GM21390 (cell line): ENCODE measurements at regions not wholly inside any gene's neighbourhood (a gene's known extent, or its start where the extent isn't known, plus 50 kb on each side); places are given as distances from the start of the nearest gene placed in this dataset.
A peak's percentile ranks its signal among the peaks of the same experiment; 100 is the strongest.

ENCODE experiments used
- ATAC-seq: cut with Tn5 transposase; IDR thresholded peaks from one replicate; pipeline ENCODE4 v1.9.1; 2021; ENCODE audit not compliant: unreplicated experiment

DNA sequence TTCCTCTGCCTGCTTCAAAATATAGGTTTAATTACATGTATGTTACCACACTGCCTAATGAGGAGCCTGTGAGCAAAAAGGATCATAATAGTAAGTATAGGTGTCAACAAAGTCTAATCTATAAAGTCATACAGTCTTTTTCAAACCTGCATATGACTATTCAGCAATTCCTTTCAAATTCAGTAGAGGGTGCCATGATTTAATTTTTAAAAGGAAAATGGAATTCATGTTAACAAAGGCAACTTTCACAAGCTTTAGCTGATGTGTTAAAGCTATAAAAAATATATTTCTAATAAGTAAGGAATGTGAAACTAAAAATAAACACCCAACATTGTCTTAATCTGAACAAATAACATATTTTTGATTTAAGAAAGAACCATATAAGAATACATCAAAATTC lies 52.1 kb downstream of the MPP7 start:
- ATAC-seq: no peak

DNA sequence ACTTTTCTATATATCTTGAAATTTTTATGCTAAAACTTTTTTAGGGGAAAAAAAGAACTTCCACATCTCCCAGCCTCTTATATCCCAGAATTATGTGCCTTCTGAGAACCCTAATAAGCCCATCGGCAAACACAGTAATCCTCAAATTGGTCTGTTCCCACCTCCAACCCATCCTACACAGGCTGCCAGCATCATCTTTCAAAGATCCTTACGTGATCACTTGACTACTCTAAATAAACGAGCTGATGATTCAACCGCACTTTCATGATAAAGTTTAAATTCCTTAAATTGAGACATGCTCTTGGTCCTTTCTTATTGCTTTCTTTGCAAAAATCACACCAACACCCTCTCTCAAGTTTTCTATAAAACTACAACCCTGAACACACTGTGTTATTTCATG lies 52.5 kb downstream of the MPP7 start:
- ATAC-seq: no peak

DNA sequence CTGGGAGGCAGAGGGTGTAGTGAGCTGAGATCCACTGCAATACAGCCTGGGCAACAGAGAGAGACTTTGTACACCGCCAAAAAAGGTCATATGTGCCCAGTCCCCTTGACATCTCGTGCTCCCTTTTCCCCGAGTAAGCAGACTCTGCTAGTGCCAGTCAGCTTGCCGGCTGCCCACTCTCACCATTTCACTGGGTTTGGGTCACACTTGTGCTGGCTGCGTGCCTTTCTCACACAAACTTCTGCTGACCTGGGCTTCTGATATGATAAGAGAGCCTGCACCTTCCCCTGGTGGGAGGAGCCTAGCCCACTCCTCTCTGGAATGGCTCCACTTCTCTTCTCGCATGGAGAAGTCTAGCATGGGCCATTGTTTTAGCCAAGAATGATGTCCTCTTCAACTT lies 53.4 kb downstream of the MPP7 start:
- ATAC-seq: no peak

DNA sequence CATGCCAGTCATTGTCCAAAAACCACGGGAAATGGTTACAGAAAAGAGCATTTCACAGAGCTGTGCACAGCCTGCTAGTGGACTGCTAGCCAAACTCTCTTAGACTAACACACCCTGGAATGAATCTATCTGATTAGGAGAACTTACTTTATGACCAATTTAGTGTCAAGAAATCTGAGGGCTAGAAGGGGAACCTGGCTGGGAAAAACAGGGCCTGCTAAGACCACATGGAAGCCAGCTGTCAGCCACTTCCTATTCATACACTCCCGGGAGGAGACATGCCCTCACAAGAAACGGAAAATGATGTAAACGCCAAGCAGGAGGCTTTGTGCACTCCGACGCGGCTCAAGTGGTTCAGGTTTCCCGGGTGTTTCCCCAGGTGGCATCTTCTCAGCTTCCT lies 54.8 kb downstream of the MPP7 start:
- ATAC-seq: no peak

DNA sequence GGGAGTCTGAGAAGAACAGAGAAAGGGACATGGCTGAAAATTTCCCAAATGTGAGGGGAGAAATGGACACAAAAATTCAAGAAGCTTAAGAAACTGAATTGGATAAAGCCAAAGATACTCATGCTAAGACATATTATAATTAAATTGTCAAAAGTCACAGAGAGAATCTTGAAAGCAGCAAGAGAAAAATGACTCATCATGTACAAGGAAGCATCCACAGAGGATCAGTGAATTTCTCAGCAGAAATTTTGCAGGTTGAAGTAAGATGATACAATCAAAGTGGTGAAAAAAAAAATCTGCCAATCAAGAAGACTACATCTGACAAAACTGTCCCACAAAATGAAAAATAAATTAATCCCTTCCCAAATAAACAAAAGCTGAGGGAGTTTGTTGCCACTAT lies 56.8 kb downstream of the MPP7 start:
- ATAC-seq: no peak

DNA sequence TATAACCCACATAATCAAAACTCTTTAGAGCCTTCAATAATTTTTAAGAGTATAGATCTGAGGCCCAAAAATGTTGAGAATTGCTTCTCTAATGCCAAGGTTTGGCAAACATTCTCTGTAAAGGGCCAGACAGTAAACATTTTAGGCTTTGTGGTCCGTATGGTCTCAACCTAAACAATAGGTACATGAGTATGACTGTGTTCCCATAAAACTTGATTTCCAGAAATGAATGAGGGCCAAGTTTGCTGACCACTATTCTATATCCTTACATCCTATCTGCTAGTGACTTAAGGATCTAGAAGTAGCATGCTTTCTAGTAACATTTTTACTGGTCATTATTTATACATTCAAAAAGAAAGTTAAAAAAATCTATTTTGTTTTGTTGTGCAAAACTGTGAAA lies 58.9 kb downstream of the MPP7 start:
- ATAC-seq: no peak

DNA sequence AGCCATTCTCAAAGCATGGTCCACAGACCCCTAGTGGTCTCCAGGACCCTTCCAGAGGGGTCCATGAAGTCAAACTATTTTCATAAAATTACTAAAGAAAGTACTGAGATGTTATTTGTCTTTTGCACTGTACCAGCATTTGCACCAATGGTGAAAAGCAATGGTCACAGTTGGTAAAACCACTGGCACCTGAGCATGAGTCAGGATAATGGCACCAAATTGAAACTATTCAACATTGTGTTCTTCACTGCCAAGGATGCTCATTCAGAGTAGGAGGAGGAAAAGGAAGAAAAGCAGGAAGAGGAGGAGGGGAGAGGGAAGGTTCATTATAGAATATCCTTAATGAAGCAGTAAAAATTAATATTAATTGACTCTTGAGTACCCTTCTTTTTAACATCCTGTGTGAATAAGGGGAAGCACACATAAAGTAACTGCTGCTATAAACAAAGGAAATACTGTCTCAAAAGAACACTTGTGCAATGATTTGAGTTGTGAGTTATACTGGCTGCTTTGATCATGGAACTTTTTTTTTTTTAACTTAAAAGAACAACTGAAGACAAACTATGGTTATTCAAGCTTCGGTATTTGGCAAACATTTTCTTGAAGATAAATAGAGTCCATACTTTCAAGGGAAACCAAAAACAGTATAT lies 60.2 kb downstream of the MPP7 start:
- no peak for ATAC-seq

DNA sequence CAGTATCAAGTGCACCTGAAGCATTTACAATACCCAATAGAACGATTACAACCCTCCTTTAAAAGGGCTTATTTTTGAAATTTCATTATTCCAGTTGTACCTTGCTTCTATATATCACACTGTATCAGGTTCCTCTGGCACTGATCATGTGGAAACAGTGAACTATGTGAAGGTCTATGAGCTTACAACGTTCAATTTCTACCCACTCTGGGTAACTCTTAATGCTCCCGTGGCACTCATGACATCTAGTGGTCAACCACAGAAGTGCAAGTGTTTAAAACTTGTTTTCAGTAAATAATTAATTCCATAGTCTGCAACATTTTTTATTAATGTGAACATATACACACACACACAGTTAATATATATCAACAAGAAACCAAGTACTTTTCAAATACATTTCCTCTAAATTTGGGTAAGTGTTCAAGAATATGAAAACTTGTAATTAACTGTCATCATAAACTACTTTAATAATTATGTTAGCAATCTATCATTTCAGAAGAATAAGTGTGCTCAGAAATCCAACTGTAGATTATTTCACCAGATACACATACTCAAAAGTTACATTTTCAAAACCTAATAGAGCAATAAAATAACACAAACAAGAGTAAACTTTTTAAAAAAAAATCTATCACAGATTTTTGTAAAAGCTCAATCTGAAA lies 61.0 kb downstream of the MPP7 start:
- ATAC-seq: peak; percentile 72

DNA sequence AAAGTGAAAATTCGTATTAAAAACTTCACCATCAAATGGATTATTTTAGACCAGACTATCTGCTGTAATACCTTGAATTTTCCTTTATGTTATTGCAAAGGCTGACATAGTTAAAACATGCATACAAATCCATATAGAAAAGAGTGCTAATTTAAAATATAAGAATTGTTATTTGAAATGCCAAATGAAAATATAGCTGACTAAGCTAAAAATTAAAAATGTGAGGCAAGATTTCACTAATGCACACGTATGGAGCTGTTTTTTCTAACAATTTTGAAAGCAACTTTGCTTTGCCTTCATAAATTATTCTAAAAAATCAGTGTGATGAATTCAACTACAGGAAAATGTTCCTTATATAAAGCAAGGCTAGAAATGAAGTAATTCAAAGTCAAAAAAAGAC lies 62.5 kb downstream of the MPP7 start:
- ATAC-seq: no peak

DNA sequence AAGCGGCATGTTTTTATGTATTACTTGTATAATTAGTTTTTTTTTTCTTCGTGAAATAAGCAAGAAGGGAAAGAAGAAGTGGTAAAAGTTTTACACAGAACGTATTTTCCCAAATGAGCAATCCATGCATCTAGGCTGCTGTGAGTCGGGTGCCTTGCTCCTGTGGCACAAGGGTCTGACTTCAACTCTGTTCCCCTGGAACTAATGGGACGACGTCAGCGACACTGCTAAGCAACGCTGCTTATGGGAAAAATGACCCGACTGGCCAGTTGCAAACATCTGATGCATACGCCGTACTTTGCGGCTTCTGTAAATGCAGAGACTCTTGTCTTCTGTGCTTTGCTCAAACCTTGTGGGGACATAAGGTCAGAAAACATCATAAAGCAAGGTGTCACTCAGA lies 66.3 kb downstream of the MPP7 start:
- no peak for ATAC-seq

DNA sequence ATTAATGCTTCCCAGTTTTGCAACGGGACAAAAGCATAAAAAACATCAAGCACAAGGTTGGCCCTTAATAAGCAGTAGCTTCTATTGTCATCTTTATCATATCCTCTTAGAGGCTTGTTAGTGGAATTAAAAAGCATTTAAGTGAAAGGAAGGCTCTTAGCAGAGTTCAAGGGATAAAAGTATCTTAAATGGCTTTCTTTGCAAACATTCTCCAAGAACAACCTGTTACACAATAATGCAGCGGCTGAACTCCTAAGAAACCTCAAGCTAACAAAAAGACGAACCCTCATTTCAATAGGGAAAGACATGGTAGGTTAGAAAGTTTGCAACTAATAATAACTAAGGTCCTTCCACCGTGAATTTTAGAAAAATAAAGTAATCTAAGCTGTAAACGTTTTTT lies 82.1 kb downstream of the MPP7 start:
- ATAC-seq: no peak

DNA sequence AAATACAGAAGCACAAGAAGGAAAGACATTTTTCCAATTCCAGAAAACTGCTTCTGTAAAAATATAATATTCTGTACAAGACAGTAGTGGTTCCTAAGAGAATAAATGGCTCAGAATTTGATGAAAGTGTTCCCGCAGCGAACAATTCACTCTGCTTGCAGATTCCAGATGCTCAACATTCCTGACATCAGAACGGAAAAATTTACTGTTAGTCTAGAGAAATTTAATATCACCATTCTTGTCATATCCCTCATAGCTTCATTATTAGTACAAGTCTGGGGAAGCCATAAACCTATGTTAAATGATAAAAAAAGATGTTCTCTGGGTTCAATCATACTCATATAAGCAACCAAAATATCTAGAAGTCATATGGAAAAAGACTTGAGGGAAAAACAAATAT lies 83.6 kb downstream of the MPP7 start:
- ATAC-seq: no peak

DNA sequence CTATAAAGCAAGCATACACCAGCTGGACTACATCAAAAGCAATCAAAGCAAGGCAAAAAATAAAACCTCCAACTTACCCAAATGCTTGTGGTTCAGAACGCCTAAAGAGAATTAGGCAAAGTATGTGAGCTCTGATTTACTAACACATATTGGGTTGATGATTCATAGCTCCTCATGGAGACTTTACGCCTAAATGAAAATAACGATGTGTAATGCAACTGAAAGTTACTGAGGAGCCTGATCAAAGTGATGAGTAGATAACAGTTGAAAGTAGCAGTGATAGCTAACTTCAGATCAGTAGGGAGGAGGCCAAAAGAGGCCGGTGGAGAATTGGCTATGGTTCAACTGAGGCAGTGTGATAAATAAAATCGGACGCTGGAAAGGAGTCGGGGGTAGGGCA lies 85.0 kb downstream of the MPP7 start:
- no peak for ATAC-seq

DNA sequence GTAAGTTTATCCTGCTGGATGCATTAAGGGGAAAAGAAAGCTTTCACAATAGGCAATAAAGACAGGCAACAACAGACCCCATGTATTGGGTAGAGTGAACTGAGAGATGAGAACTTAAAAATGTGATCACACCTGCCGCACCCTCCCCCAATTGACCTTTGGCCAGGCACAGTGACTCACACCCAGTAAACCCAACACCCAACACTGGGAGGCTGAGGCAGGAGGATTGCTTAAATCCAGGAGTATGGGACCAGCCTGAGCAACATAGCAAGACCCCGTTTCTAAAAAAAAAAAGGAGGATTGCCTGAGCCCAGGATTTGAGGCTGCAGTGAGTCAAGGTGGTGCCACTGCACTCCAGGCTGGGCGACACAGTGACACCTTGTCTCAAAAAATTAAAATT lies 86.9 kb downstream of the MPP7 start:
- no peak for ATAC-seq

DNA sequence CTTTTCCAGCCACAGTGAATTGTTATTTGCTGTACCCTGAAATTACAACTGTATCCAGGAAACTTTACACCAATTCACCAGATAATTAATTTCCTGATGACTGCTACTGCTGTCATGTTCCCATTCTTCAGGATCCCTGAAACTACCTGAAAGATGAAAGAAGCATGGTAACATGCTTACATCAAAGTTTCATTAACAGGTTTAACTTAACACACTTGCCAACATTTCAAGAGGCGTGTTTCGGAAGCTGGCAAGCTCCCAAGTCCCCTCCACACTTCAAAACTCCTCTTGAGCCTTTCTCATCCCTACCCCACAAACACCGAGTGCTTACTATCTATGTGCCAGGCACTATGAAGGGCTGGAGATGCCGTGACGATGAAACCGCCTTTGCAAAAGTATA lies 88.6 kb downstream of the MPP7 start:
- no peak for ATAC-seq

DNA sequence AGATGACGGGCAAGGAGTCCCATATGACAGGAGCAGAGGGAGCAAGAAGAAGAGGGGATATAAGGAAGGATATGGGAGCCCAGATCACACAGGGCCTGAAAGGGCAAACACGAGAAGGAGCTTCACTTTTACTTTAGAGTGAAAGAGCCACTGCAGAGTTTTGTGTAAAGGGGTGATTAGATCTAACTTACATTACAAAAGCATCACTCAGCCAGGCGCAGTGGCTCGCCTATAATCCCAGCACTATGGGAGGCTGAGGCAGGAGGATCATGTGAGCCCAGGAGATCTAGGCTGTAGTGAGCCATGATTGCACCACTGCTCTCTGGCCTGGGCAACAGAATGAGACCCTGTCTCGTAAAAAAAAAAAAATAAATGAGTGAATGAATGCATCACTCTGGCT lies 91.1 kb downstream of the MPP7 start:
- ATAC-seq: no peak

DNA sequence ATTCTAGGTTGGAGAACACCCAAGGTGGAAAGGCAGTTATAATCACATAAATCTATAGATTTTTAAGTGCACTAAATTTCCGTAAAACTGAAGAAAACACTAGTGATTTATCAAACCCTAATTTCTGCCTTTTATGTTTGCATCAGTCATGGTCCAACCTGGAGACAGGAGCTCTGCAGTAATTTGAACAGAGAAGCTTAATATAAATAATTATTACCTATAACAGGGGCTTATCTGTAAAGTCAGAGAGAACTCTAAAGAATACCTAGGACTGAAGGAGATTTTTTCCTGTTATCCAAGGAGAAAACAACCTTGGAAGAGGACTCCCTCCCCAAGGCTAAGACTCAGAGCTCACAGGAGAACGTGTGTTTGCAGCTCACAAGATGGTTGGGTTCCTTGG lies 95.1 kb downstream of the MPP7 start:
- no peak for ATAC-seq

DNA sequence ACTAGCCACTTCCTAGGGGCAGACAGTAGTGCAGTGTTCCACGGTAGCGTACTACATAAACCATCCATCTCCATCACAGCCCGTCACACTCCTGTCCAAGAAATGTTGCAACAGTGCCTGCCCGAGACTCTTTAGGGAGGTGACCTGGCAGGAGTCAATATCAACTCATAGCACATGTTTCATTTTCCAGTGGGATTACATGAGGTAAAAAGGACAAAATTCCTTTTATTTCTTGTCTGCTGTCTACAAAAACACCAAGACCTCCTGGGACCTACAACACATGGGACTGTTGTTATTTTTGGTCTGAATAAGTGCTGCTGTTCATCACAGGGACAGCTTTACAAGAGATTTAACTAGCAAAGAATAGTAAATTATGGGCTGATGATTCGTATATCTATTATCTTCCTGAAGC lies 99.9 kb downstream of the MPP7 start:
- ATAC-seq: no peak

DNA sequence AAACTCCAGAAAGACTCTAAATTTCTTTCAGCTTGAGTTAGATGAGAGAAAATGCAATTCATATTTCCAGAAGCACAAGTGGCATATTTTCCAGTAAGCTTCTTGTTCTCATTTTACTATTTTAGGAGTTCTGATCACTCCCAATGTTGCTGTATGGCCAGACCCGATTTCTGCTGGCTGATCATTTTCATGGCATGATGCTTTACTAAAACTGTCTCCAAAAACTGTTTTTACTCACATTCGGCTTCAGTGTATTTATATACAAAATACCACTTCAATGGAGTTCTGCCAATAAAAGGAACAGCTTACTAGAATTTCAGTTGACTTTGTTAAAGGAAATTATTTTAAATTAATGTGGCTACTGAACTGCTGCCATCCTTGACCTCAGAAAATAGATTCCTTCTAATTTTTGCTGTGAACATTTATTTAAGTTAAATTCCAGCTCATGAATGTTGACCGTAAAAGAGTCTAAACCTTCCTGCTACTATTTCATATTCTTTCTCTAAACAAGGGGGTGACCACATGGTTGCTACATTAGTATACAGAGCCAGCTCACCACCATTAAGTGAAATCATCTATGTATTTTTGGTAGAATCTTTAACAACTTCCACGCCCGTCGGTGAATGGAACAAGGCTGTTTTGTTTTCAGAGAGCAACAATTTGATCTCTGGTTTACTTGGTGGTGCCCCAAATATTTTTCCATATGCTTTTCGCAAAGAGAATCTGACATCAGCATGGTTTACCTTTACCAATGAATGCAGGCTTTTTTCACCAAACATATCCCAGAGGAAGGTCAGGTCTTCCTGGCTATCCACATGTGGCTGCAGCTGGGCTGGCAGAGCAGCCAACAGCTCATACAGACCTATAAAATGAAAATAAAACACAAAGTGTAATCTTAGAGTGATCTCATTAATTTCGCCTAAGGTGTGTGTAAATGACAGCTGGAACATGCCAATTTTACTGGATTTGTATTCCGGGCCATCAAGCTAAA lies 101.2 kb downstream of the MPP7 start:
- no peak for ATAC-seq

DNA sequence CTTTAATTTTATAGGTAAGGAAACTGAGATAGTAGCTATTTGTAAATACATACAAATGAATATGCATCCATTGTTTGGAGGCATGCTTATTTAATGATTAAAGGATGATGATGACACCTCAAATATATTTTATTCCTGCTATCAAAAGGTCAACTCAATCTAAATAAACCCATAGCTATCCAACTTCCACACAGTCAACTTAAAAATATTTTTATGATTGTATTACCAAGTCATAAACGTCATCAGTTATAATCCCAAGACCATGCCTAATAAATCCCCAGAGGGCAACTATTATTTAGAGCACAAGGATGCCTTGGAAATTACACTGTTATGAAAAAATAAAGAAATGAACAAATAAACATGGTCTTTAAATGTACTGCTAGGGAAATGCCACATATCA lies 102.1 kb downstream of the MPP7 start:
- no peak for ATAC-seq

DNA sequence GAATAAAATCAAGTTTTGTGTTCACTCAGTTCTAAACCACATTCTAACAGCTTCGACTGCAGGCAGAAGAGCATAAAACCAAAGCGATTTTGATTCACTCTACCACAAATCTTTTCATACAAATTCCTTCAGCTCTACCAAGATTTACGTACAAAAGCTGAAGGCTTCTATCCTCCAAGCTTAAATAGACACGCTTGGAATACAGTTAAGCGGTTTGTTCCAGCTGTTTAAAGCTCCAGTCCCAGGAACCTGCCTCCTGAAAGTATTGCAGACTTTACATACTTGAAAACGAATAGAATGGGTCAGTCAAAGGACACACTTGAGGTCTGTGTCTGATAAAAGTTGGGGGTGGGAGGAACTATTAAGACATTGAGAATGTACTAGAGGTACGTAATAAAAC lies 102.9 kb downstream of the MPP7 start:
- no peak for ATAC-seq

DNA sequence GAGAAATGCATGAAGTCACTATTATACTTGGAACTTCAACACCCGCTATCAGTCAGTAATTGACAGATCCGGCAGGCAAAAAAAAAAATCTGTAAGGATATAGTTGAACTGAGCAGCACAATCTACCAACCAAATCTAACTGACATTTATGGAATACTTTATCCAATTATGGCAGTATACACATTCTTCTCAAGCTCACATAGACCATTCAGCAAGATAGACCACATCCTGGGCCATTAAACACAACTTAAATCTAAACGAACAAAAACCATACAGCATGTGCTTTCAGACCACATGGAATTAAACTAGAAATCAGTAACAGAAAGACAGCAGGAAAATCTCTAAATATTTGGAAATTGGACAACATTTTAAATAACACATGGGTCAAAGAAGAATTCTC lies 112.7 kb downstream of the MPP7 start:
- ATAC-seq: no peak
